Left lung (tissue), 4 donors: ENCODE measurements at regions not wholly inside any gene's neighbourhood (a gene's known extent, or its start where the extent isn't known, plus 50 kb on each side); places are given as distances from the start of the nearest gene placed in this dataset.

Experiments used
- ATAC-seq: fragments of 200-7000 bp; cut with Tn5 transposase; one replicate; pipeline ENCODE4 v1.9.1; 2020; ENCODE audit warnings: moderate library complexity
- DNase-seq, 4 donors: peaks; one replicate each; pipeline ENCODE4 v3.0.0-alpha.2; 2013 to 2020
- H3K27ac ChIP-seq, 2 donors: fragments of 200-600 bp; sonication (generic) in 1 of 2; one replicate each; pipeline versions ENCODE4 v1.5.0 to v1.8.0; 2020 to 2021
- H3K27me3 ChIP-seq, 2 donors: fragments of 200-600 bp; sonication (generic) in 1 of 2; one replicate each; pipeline versions ENCODE4 v1.5.0 to v1.8.0; 2020 to 2021
- H3K36me3 ChIP-seq, 2 donors: fragments of 200-600 bp; sonication (generic) in 1 of 2; one replicate each; pipeline versions ENCODE4 v1.5.0 to v1.8.0; 2020 to 2021
- H3K4me1 ChIP-seq, 2 donors: fragments of 200-600 bp; one replicate each; pipeline ENCODE4 v1.8.0; 2021
- H3K4me3 ChIP-seq, 2 donors: fragments of 200-600 bp; sonication (generic) in 1 of 2; one replicate each; pipeline versions ENCODE4 v1.5.0 to v1.8.0; 2020 to 2021; ENCODE audit warnings: mild to moderate bottlenecking in 1 of 2
- H3K9me3 ChIP-seq, 2 donors: fragments of 200-600 bp; sonication (generic) in 1 of 2; one replicate each; pipeline versions ENCODE4 v1.5.0 to v1.8.0; 2020 to 2021
- CTCF ChIP-seq, 2 donors: fragments of 200-600 bp; sonication (generic) in 1 of 2; IDR thresholded peaks; one replicate each; pipeline versions ENCODE4 v1.5.0 to v1.8.0; 2021; ENCODE audit warnings: antibody characterized with exemption in 2 of 2
- intact Hi-C, 2 donors: fragments of 100-400 bp; cut with DNase I; formaldehyde crosslinking; loops; one replicate each; pipeline versions ENCODE4 v1.11.2 to v1.14.2; 2022
- donor health status: DM: no; HTN: yes; CAD: no.
- donor health status: DM: no; HTN: no; CAD: no.

GRCh38 chr3:31291818-31292217 lies 240.9 kb upstream of the STT3B start:
- H3K27me3 ChIP-seq = no peaks in the 10 kb centered on the region
- H3K4me3 ChIP-seq = no peak overlapping the region
- H3K9me3 ChIP-seq = no peaks in the 10 kb centered on the region
- no peaks in the 10 kb centered on the region for H3K36me3 ChIP-seq
- intact Hi-C loops = no loop called here
- H3K27ac ChIP-seq = no peak overlapping the region
- DNase-seq = no peak
- H3K4me1 ChIP-seq = peaks cover 4 to 10% of the 10 kb centered on the region in 2 donors
- no peak for ATAC-seq
- TF ChIP-seq CTCF (IDR thresholded peaks at IDR 0.05) = no peak

DNA sequence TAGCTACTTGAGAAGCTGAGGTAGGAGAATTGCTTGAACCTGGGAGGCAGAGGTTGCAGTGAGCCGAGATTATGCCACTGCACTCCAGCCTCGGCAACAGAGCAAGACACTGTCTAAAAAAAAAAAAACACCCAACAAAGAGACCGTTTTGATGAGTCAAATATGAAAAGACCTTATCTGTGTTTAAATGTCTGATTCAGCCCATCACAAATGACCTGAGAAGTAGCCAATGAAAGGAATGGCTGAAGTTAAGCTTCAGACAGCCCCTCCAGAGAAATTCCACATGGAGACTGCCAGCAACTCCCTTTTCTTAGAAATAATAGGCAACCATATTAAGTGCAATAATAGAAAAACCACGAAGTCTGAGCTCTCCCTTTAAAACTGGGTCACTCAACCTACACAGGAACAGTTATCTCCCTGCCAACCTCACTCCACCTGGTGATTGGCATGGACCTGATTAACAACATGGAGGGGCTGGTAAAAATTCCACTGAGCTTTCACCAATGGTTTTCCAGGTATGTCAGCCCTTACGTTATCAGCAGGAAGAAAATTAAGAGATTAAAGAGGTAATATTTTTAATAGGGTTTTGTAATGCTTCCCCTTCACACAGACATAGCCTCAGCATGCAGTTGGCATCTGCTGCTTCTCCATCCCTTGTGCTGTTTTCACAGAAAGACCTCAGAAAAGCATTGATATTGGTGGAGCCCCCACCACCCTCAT lies 238.1 kb upstream of the STT3B start:
- intact Hi-C loops = no loop called here
- no peaks in the 10 kb centered on the region for H3K4me1 ChIP-seq
- H3K36me3 ChIP-seq = no peaks in the 10 kb centered on the region
- no peak overlapping the region for H3K4me3 ChIP-seq
- H3K27ac ChIP-seq = no peak overlapping the region
- no peak for TF ChIP-seq CTCF (IDR thresholded peaks at IDR 0.05)
- no peaks in the 10 kb centered on the region for H3K27me3 ChIP-seq
- peaks cover 0 to 9% of the 10 kb centered on the region in 2 donors for H3K9me3 ChIP-seq
- DNase-seq (no peak), ATAC-seq (no peak)

- peaks cover 0 to 9% of the 10 kb centered on the region in 2 donors for H3K9me3 ChIP-seq
- DNase-seq (no peak), ATAC-seq (no peak)
- H3K27ac ChIP-seq = no peak overlapping the region
- H3K36me3 ChIP-seq = no peaks in the 10 kb centered on the region
- no peak overlapping the region for H3K4me3 ChIP-seq
- intact Hi-C loops = no loop called here
- no peaks in the 10 kb centered on the region for H3K4me1 ChIP-seq
- H3K27me3 ChIP-seq = no peaks in the 10 kb centered on the region
- no peak for TF ChIP-seq CTCF (IDR thresholded peaks at IDR 0.05)
These were observed 237.5 kb upstream of the STT3B start for GRCh38 chr3:31295150-31295765.

- intact Hi-C loops = no loop called here
- no peak for ATAC-seq
- DNase-seq = peak in 1 of 4 donors; percentile 17
- no peak for TF ChIP-seq CTCF (IDR thresholded peaks at IDR 0.05)
- no peaks in the 10 kb centered on the region for H3K4me1 ChIP-seq
- no peak overlapping the region for H3K27ac ChIP-seq
- H3K9me3 ChIP-seq = peaks cover 0 to 9% of the 10 kb centered on the region in 2 donors
- no peaks in the 10 kb centered on the region for H3K36me3 ChIP-seq
- no peak overlapping the region for H3K4me3 ChIP-seq
- no peaks in the 10 kb centered on the region for H3K27me3 ChIP-seq
These were observed 234.9 kb upstream of the STT3B start for GRCh38 chr3:31297726-31298298.
